Renal pelvis (tissue), 1 donor: ENCODE measurements at regions not wholly inside any gene's neighbourhood (a gene's known extent, or its start where the extent isn't known, plus 50 kb on each side); places are given as distances from the start of the nearest gene placed in this dataset.
"Not testable (repeated sequence)": the region's sequence is repeated elsewhere in the genome, so short reads cannot be mapped to it uniquely, and the experiment has no call there.

ENCODE experiments used
- DNase-seq: peaks from one replicate; pipeline ENCODE4 v3.0.0-alpha.2; 2013

GRCh38 chr10:109809954-109810353, 113.4 kb downstream of the XPNPEP1 start:
- not testable (repeated sequence) for DNase-seq

- DNase-seq = not testable (repeated sequence)
These were observed 122.1 kb downstream of the XPNPEP1 start for GRCh38 chr10:109801191-109801590.

GRCh38 chr10:109790647-109791046, 132.7 kb downstream of the XPNPEP1 start:
- DNase-seq = no peak

GRCh38 chr10:109784236-109784635, 139.1 kb downstream of the XPNPEP1 start:
- no peak for DNase-seq

GRCh38 chr10:109783286-109783685, 140.0 kb downstream of the XPNPEP1 start:
- no peak for DNase-seq

GRCh38 chr10:109780997-109781396, 142.3 kb downstream of the XPNPEP1 start:
- no peak for DNase-seq

GRCh38 chr10:109778993-109779392, 144.3 kb downstream of the XPNPEP1 start:
- no peak for DNase-seq

- no peak for DNase-seq
These were observed 149.2 kb downstream of the XPNPEP1 start for GRCh38 chr10:109774121-109774440.

GRCh38 chr10:109773288-109774120, 149.8 kb downstream of the XPNPEP1 start:
- peak; percentile 16 for DNase-seq

- no peak for DNase-seq
These were observed 152.6 kb downstream of the XPNPEP1 start for GRCh38 chr10:109770663-109771062.

GRCh38 chr10:109769966-109770365, 153.3 kb downstream of the XPNPEP1 start:
- DNase-seq = no peak

GRCh38 chr10:109765838-109766237, 157.5 kb downstream of the XPNPEP1 start:
- no peak for DNase-seq

- DNase-seq = no peak
These were observed 160.8 kb downstream of the XPNPEP1 start for GRCh38 chr10:109762555-109762954.

GRCh38 chr10:109757670-109758069, 165.6 kb downstream of the XPNPEP1 start:
- not testable (repeated sequence) for DNase-seq

GRCh38 chr10:109746861-109747260, 176.4 kb downstream of the XPNPEP1 start:
- DNase-seq = no peak

- no peak for DNase-seq
These were observed 179.3 kb downstream of the XPNPEP1 start for GRCh38 chr10:109744020-109744419.

- DNase-seq = no peak
These were observed 179.7 kb downstream of the XPNPEP1 start for GRCh38 chr10:109743574-109743973.

- DNase-seq = no peak
These were observed 180.2 kb downstream of the XPNPEP1 start for GRCh38 chr10:109743146-109743545.

- no peak for DNase-seq
These were observed 181.6 kb downstream of the XPNPEP1 start for GRCh38 chr10:109741712-109742111.

GRCh38 chr10:109740436-109740835, 182.9 kb downstream of the XPNPEP1 start:
- no peak for DNase-seq

GRCh38 chr10:109737626-109738025, 185.7 kb downstream of the XPNPEP1 start:
- DNase-seq = no peak

GRCh38 chr10:109737009-109737408, 186.3 kb downstream of the XPNPEP1 start:
- no peak for DNase-seq

GRCh38 chr10:109735776-109736175, 187.5 kb downstream of the XPNPEP1 start:
- DNase-seq = no peak
